CD4-positive, alpha-beta T cell treated with Interleukin-2 at 100 ng/mL for 4 hours (primary cell): ENCODE measurements at regions not wholly inside any gene's neighbourhood (a gene's known extent, or its start where the extent isn't known, plus 50 kb on each side); places are given as distances from the start of the nearest gene placed in this dataset.
"Not testable (repeated sequence)": the region's sequence is repeated elsewhere in the genome, so short reads cannot be mapped to it uniquely, and the experiment has no call there.

Experiments used
- DNase-seq: peaks from one replicate; pipeline ENCODE4 v3.0.0-alpha.2; 2020; ENCODE audit warnings: low spot score

GRCh38 chr6:9295644-9296043 lies 860.3 kb upstream of the SLC35B3 start:
- no peak for DNase-seq

GRCh38 chr6:9292975-9293374 lies 857.6 kb upstream of the SLC35B3 start:
- DNase-seq: no peak

GRCh38 chr6:9290342-9290741 lies 855.0 kb upstream of the SLC35B3 start:
- DNase-seq: not testable (repeated sequence)

- DNase-seq: no peak
Measured at GRCh38 chr6:9272671-9273070, 837.3 kb upstream of the SLC35B3 start.

- DNase-seq: no peak
Measured at GRCh38 chr6:9266741-9267140, 831.4 kb upstream of the SLC35B3 start.

GRCh38 chr6:9257215-9257614 lies 821.9 kb upstream of the SLC35B3 start:
- DNase-seq: no peak

GRCh38 chr6:9254251-9254650 lies 818.9 kb upstream of the SLC35B3 start:
- DNase-seq: no peak

GRCh38 chr6:9252799-9253198 lies 817.5 kb upstream of the SLC35B3 start:
- no peak for DNase-seq

- no peak for DNase-seq
Measured at GRCh38 chr6:9250852-9251251, 815.5 kb upstream of the SLC35B3 start.

GRCh38 chr6:9248133-9248532 lies 812.8 kb upstream of the SLC35B3 start:
- DNase-seq: no peak

GRCh38 chr6:9240861-9241260 lies 805.5 kb upstream of the SLC35B3 start:
- no peak for DNase-seq

GRCh38 chr6:9236443-9236842 lies 801.1 kb upstream of the SLC35B3 start:
- no peak for DNase-seq

GRCh38 chr6:9233686-9234085 lies 798.3 kb upstream of the SLC35B3 start:
- no peak for DNase-seq

GRCh38 chr6:9233226-9233625 lies 797.9 kb upstream of the SLC35B3 start:
- no peak for DNase-seq

- DNase-seq: no peak
Measured at GRCh38 chr6:9225441-9225871, 790.1 kb upstream of the SLC35B3 start.

GRCh38 chr6:9224539-9224938 lies 789.2 kb upstream of the SLC35B3 start:
- no peak for DNase-seq

- DNase-seq: not testable (repeated sequence)
Measured at GRCh38 chr6:9213717-9214116, 778.4 kb upstream of the SLC35B3 start.

- no peak for DNase-seq
Measured at GRCh38 chr6:9208966-9209365, 773.6 kb upstream of the SLC35B3 start.

GRCh38 chr6:9205645-9206044 lies 770.3 kb upstream of the SLC35B3 start:
- no peak for DNase-seq

- no peak for DNase-seq
Measured at GRCh38 chr6:9204171-9204570, 768.8 kb upstream of the SLC35B3 start.

- DNase-seq: no peak
Measured at GRCh38 chr6:9200712-9201111, 765.4 kb upstream of the SLC35B3 start.

GRCh38 chr6:9197726-9198125 lies 762.4 kb upstream of the SLC35B3 start:
- no peak for DNase-seq

GRCh38 chr6:9195322-9195721 lies 760.0 kb upstream of the SLC35B3 start:
- DNase-seq: no peak

- DNase-seq: no peak
Measured at GRCh38 chr6:9192405-9192909, 757.1 kb upstream of the SLC35B3 start.

- DNase-seq: no peak
Measured at GRCh38 chr6:9186148-9186547, 750.8 kb upstream of the SLC35B3 start.
